ENCODE measurements at regions not wholly inside any gene's neighbourhood (a gene's known extent, or its start where the extent isn't known, plus 50 kb on each side); places are given as distances from the start of the nearest gene placed in this dataset.

GRCh38 chr1:114234408-114235124 is 80.9 kb upstream of the SYT6 start:
- TF ChIP-seq POLR2A (IDR thresholded peaks at IDR 0.05) = no peak
- TF ChIP-seq CTCF (IDR thresholded peaks at IDR 0.05 in 4 of 5, conservative IDR thresholded peaks at IDR 0.05 in 1 of 5) = no peak
